Trophoblast cell (in vitro differentiated cells and primary cell): ENCODE measurements at regions not wholly inside any gene's neighbourhood (a gene's known extent, or its start where the extent isn't known, plus 50 kb on each side); places are given as distances from the start of the nearest gene placed in this dataset.

Experiments used
- DNase-seq, 2 donors: peaks; one replicate each; pipeline ENCODE4 v3.0.0-alpha.2; 2016
- H2AFZ ChIP-seq: 2 replicates; pipeline ENCODE4 v1.6.1; 2013; ENCODE audit warnings: low read length, moderate library complexity, mild to moderate bottlenecking; ENCODE audit not compliant: insufficient read depth, poor library complexity
- H2AK5ac ChIP-seq: 2 replicates; pipeline ENCODE4 v1.6.1; 2013; ENCODE audit warnings: mild to moderate bottlenecking, low read length
- H2BK120ac ChIP-seq: 2 replicates; pipeline ENCODE4 v1.6.1; 2013; ENCODE audit warnings: low read length, mild to moderate bottlenecking, moderate library complexity; ENCODE audit not compliant: insufficient read depth, poor library complexity
- H2BK12ac ChIP-seq: 2 replicates; pipeline ENCODE4 v1.6.1; 2013; ENCODE audit warnings: mild to moderate bottlenecking, low read length, moderate library complexity
- H2BK5ac ChIP-seq: 2 replicates; pipeline ENCODE4 v1.6.1; 2013; ENCODE audit warnings: low read length, low read depth, moderate library complexity, mild to moderate bottlenecking; ENCODE audit not compliant: poor library complexity
- H3K14ac ChIP-seq: 2 replicates; pipeline ENCODE4 v1.6.1; 2013; ENCODE audit warnings: mild to moderate bottlenecking, low read length
- H3K18ac ChIP-seq: 2 replicates; pipeline ENCODE4 v1.6.1; 2013; ENCODE audit warnings: mild to moderate bottlenecking, low read length
- H3K23ac ChIP-seq: 2 replicates; pipeline ENCODE4 v1.6.1; 2013; ENCODE audit warnings: low read length
- H3K27ac ChIP-seq: 2 replicates; pipeline ENCODE4 v1.5.1; 2013; ENCODE audit warnings: low read depth, mild to moderate bottlenecking, inconsistent platforms, low read length, moderate library complexity
- H3K27me3 ChIP-seq: 2 replicates; pipeline ENCODE4 v1.6.1; 2013; ENCODE audit warnings: inconsistent platforms, mild to moderate bottlenecking, low read length, moderate library complexity; ENCODE audit not compliant: insufficient read depth
- H3K36me3 ChIP-seq, 2 experiments: 1 replicate in 1 of 2; 2 replicates in 1 of 2; pipeline ENCODE4 v1.6.1; 2013; ENCODE audit warnings: low read length in 2 of 2, mild to moderate bottlenecking in 2 of 2, moderate library complexity in 1 of 2; ENCODE audit not compliant: insufficient read depth in 2 of 2, control insufficient read depth in 1 of 2
- H3K4ac ChIP-seq: 2 replicates; pipeline ENCODE4 v1.6.1; 2013; ENCODE audit warnings: low read depth, mild to moderate bottlenecking, low read length, moderate library complexity
- H3K4me1 ChIP-seq, 2 experiments: 1 replicate in 1 of 2; 2 replicates in 1 of 2; pipeline ENCODE4 v1.6.1; 2013; ENCODE audit warnings: low read length in 2 of 2, mild to moderate bottlenecking in 2 of 2, moderate library complexity in 1 of 2; ENCODE audit not compliant: insufficient read depth in 2 of 2, control insufficient read depth in 1 of 2
- H3K4me2 ChIP-seq: 2 replicates; pipeline ENCODE4 v1.6.1; 2013; ENCODE audit warnings: inconsistent platforms, mild to moderate bottlenecking, low read length, moderate library complexity
- H3K4me3 ChIP-seq: 2 replicates; pipeline ENCODE4 v1.5.1; 2013; ENCODE audit warnings: mild to moderate bottlenecking, low read depth, low read length, inconsistent platforms
- H3K79me1 ChIP-seq: one replicate; pipeline ENCODE4 v1.6.1; 2013; ENCODE audit warnings: low read length
- H3K79me2 ChIP-seq: 2 replicates; pipeline ENCODE4 v1.6.1; 2013; ENCODE audit warnings: low read length, mild to moderate bottlenecking; ENCODE audit not compliant: control insufficient read depth, insufficient read depth, poor library complexity
- H3K9ac ChIP-seq: 2 replicates; pipeline ENCODE4 v1.6.1; 2013; ENCODE audit warnings: mild to moderate bottlenecking, low read length
- H3K9me3 ChIP-seq: 2 replicates; pipeline ENCODE4 v1.6.1; 2013; ENCODE audit warnings: low read depth, mild to moderate bottlenecking, control low read depth, inconsistent platforms, low read length; ENCODE audit not compliant: insufficient read depth
- H4K12ac ChIP-seq: 2 replicates; pipeline ENCODE4 v1.6.1; 2013; ENCODE audit warnings: low read depth, mild to moderate bottlenecking, low read length, moderate library complexity
- H4K8ac ChIP-seq: 2 replicates; pipeline ENCODE4 v1.6.1; 2013; ENCODE audit warnings: low read depth, mild to moderate bottlenecking, low read length, moderate library complexity
- H4K91ac ChIP-seq: one replicate; pipeline ENCODE4 v1.6.1; 2013; ENCODE audit warnings: low read depth, mild to moderate bottlenecking, low read length, moderate library complexity
- WGBS: extraction: QIAGEN DNeasy Blood & Tissue Kit; methylation state at CpG from one replicate; pipeline ENCODE4 v1.1.7; 2013; ENCODE audit warnings: missing lambda C conversion rate; ENCODE audit not compliant: insufficient read length, insufficient coverage; ENCODE audit errors: extremely low coverage; 5-methylcytosine and 5-hydroxymethylcytosine counted together

GRCh38 chr6:148157841-148158240 lies 184.8 kb upstream of the SASH1 start:
- Histone ChIP-seq H2AK5ac (no peak overlapping the region), H2BK12ac (no peak overlapping the region), H3K27me3 (no peaks in the 10 kb centered on the region), H3K9me3 (no peaks in the 10 kb centered on the region), H3K27ac (no peak overlapping the region), H3K9ac (no peak overlapping the region), H4K12ac (no peak overlapping the region), H3K4me1 (no peaks in the 10 kb centered on the region), H3K79me1 (no peaks in the 10 kb centered on the region), H3K4me3 (no peak overlapping the region), H2AFZ (no peak overlapping the region), H3K23ac (no peak overlapping the region), H3K79me2 (no peaks in the 10 kb centered on the region), H3K18ac (no peak overlapping the region), H2BK5ac (no peak overlapping the region), H3K4me2 (no peak overlapping the region), H4K91ac (no peak overlapping the region), H3K14ac (no peak overlapping the region), H4K8ac (no peak overlapping the region), H3K4ac (no peak overlapping the region), H2BK120ac (no peak overlapping the region), H3K36me3 (no peaks in the 10 kb centered on the region)
- WGBS: no CpG with 5 or more reads among the region's 4 CpGs
- DNase-seq: no peak

GRCh38 chr6:148164645-148165044 lies 178.0 kb upstream of the SASH1 start:
- DNase-seq: no peak
- Histone ChIP-seq H3K9me3 (no peaks in the 10 kb centered on the region), H2AFZ (no peak overlapping the region), H3K23ac (no peak overlapping the region), H4K12ac (no peak overlapping the region), H3K27ac (no peak overlapping the region), H3K9ac (no peak overlapping the region), H2BK12ac (peak overlapping the region; percentile 62), H3K18ac (no peak overlapping the region), H2BK5ac (no peak overlapping the region), H3K14ac (no peak overlapping the region), H4K91ac (peak overlapping the region; percentile 67), H3K4ac (no peak overlapping the region), H3K4me3 (no peak overlapping the region), H3K27me3 (no peaks in the 10 kb centered on the region), H4K8ac (no peak overlapping the region), H2BK120ac (no peak overlapping the region), H3K79me1 (no peaks in the 10 kb centered on the region), H3K36me3 (no peaks in the 10 kb centered on the region), H3K4me2 (no peak overlapping the region), H3K4me1 (no peaks in the 10 kb centered on the region), H3K79me2 (no peaks in the 10 kb centered on the region), H2AK5ac (no peak overlapping the region)
- WGBS: no CpG with 5 or more reads among the region's 4 CpGs

- WGBS: no CpG with 5 or more reads among the region's 6 CpGs
- no peak overlapping the region for H3K18ac ChIP-seq
Observed at GRCh38 chr6:148166339-148166968, 176.2 kb upstream of the SASH1 start.

GRCh38 chr6:148169706-148170105 lies 172.9 kb upstream of the SASH1 start:
- Histone ChIP-seq H3K18ac (no peak overlapping the region), H2BK12ac (no peak overlapping the region), H3K4me1 (no peaks in the 10 kb centered on the region), H3K23ac (no peak overlapping the region), H3K4me2 (no peak overlapping the region), H3K14ac (no peak overlapping the region), H3K36me3 (no peaks in the 10 kb centered on the region), H2BK5ac (no peak overlapping the region), H4K91ac (no peak overlapping the region), H3K9me3 (no peaks in the 10 kb centered on the region), H2BK120ac (no peak overlapping the region), H4K12ac (no peak overlapping the region), H4K8ac (no peak overlapping the region), H2AFZ (no peak overlapping the region), H3K79me2 (no peaks in the 10 kb centered on the region), H2AK5ac (no peak overlapping the region), H3K27me3 (no peaks in the 10 kb centered on the region), H3K4ac (no peak overlapping the region), H3K79me1 (no peaks in the 10 kb centered on the region), H3K9ac (no peak overlapping the region), H3K4me3 (no peak overlapping the region), H3K27ac (no peak overlapping the region)
- DNase-seq: no peak
- WGBS: no CpG with 5 or more reads among the region's 8 CpGs

More at GRCh38 chr6:148166339-148166968, 176.2 kb upstream of the SASH1 start:
- Histone ChIP-seq H4K8ac (no peak overlapping the region), H3K9me3 (no peaks in the 10 kb centered on the region), H3K79me1 (no peaks in the 10 kb centered on the region), H2BK5ac (no peak overlapping the region), H3K9ac (no peak overlapping the region), H4K91ac (no peak overlapping the region), H3K27me3 (no peaks in the 10 kb centered on the region), H3K79me2 (no peaks in the 10 kb centered on the region), H2AFZ (no peak overlapping the region), H2BK120ac (no peak overlapping the region), H3K14ac (no peak overlapping the region), H3K4me3 (no peak overlapping the region), H4K12ac (no peak overlapping the region), H3K27ac (no peak overlapping the region), H3K4ac (no peak overlapping the region), H2BK12ac (no peak overlapping the region), H3K36me3 (no peaks in the 10 kb centered on the region), H3K23ac (no peak overlapping the region), H3K4me2 (no peak overlapping the region), H2AK5ac (no peak overlapping the region), H3K4me1 (no peaks in the 10 kb centered on the region)
- peak in 1 of 2 donors; percentile 79 for DNase-seq
